Amniotic stem cell (primary cell): ENCODE measurements at regions not wholly inside any gene's neighbourhood (a gene's known extent, or its start where the extent isn't known, plus 50 kb on each side); places are given as distances from the start of the nearest gene placed in this dataset.

Source experiments
- DNase-seq: peaks from one replicate; lab custom pipeline; 2025; lab: John Stamatoyannopoulos, UW

DNA sequence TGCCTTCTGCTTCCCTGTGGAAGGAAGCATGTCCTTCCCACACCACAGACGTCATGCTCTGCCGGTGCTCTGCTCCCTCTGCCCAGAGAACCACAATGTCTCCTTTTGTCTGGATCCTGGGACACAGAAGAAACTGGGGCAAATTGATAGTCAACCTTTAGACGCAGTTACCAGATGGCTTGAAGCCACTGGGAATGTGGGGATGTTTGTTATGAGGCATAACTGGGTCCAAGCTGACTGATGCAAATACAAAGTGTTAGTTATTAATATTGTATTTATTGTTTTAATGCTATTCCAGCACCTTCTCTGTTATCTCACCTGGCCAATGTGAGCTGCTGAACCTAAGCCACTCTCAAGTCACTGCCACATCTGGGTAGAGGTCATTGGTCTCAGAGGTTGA, 322.2 kb downstream of the SHANK2 start:
- no peak for DNase-seq

DNA sequence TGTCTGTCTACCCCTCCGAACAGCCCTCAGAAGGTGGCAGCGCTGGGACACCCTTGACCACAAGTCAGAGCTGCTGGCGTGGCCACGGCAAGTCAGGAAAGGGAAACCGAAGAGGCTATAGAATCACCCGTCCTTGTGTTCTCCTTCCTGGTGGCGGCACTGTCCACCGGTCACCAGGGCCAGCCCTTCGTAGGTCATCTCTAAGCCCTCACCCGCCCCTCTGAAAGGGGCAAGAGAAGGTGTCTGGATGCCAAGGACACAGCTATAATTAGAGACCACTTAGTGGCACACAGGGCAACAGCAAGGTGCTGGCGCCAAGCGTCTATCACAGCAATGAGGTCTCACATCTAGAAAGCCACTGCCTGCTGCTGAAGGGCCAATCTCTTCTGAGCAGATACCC, 320.9 kb downstream of the SHANK2 start:
- DNase-seq, result no peak

DNA sequence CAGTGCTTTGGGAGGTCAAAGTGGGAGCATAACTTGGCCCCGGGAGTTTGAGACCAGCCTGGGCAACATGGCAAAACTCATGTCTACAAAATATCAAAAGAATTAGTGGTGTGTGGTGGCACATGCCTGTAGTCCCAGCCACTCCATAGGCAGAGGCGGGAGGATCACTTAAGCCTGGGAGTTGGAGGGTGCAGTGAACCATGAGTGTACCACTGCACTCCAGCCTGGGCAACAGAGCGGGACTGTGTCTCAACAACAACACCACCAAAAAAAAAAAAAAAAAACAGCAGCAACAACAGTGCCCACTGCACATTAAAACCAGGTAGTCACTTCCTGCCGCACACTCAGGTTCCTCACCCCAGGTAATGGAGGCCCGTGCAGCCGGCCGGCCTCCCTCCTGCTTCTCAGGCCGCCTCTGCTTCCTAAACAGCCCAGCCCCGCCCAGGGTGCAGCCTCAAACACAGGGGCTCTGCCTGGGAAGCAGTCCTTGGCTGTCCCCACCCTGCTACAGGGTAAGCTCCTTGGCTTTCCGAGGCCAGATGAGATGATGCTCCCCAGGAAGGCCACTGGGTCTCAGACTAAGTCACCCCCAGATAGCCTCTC, 318.3 kb downstream of the SHANK2 start:
- no peak for DNase-seq

DNA sequence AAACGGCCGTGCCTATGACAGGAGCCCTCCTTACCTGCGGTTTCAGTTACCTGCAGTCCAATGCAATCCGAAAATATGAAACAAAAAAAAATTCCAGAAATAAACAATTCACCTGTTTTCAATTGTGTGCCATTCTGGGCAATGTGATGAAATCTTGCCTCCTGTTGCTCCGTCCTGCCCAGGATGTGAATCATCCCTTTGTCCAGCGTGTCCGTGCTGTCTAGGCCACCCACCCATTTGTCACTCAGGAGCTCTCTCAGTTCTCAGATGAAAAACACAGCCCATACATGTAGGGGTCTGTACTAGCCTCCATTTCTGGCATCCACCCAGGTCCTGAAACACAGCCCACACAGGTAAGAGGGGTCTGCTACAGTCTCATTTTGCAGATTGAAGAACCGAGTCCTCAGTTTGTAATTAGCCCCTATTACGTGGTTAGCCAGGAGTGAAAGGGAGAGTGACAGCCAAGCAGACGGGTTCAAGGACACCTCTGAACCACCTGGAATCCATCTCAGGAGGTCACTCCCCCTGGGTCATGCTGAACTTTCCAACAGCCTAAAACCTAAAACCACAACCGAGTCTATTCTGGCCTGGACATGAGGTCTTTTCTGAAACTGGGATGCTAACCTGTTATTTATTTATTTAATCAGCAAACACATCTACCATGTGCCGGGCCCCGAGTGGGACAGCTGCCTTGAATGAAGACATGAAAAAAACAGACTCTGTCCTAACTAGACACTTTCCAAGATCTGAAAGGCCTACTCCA, 317.2 kb downstream of the SHANK2 start:
- no peak for DNase-seq

DNA sequence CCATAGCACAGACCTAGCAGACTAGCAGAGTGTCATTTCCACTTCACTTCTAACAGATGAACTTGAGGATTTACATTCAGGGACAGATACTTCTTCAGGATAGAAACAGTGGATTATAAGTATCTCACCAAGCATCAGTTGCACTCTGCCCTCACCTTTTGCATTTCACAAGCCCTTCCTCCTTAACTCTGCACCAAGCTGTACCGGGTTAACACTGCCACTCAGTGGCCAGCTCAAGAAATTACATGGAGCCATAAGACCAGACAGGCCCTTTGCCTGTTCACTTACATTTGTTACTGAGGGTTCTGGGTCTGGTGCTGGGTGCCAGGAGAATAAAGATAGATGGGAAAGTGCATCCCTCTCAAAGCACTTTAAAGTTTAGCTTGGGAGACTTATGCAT, 309.8 kb downstream of the SHANK2 start:
- DNase-seq, result no peak

DNA sequence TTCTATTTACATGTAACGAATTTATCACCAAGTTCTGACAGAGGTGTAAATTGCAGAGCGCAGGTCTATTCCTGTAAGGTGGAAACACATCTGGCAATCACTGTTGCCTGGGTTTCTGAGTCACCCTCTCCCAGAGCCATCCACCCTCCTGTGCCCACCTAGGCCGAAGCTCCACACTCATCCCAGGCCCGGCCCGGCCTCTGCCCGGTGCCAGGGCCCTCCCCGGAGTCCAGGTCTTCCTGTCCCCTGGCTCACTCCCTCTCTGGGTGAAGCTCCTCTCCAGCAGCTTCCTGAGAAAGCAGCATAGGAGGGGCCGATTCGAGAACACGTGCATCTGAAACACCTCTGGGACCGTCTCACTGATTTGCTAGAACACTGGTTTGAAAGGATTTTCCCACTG, 308.2 kb downstream of the SHANK2 start:
- DNase-seq, result no peak

DNA sequence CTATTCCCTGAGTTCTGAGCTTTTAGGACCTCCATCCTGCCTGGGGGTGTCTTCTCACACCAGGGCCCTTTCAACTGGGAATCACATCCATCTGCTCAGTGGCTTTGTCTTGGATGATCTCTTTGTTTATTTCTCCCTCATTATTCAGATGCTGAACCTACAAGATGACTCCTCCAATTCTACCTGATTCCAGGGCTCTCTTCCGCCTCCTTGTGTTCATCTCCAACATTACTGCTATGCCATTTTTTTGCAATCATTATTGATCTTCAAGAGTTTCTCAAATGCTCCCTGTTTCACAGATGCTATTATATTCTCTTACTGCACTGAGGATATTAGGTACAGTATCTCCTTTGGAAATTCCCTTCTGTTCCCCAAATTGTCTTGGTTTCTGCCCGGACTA, 307.7 kb downstream of the SHANK2 start:
- no peak for DNase-seq

DNA sequence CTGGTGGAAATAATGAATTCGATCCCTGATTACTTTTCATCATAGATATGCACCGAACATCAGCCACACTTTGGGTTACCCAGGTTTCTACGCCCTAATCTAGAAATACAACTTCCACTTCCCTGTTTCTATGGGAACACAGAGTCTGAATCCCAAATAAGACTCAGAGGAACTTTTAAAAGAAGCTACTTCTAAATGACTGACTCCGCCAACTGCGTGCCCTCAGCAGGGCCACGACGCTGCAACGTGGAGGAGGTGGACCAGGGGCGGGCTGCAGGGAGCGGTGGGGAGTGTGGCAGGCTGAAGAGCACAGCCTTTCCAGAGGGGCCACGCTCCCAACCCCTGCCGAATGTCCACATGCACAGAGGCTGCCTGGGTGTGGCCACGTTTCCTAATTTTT, 304.0 kb downstream of the SHANK2 start:
- DNase-seq, result no peak

DNA sequence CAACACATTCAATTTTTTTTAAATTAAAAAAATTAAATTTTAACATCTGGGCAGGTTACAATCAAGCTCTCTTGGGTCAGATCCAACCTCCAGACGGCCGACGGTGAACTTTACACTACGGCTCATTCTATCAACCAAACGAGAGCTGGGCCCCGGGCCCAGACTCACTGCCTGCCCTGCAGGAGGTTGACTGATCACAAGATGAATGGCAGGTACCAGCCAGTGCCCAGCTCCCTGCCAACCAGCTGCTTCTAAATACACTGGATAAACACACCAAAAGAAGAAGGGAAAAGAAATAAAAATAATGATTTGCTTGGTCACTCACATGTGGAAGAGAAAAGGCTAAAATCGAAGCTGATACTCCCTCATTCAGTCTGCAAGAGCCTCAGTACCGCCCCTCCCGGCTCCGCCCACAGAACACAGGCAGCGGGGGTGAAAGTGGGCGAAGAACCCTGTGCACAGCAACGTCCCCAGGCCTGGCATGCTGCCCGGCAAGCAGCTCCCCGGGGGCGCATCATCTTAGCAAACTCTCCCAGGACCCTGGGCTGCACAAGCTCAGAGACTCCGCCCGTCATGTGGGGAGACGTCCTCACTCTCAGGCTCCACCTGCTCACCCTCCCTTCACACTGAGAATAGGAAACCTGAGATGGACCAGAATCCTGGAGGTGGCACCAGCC, 303.4 kb downstream of the SHANK2 start:
- DNase-seq, result no peak

DNA sequence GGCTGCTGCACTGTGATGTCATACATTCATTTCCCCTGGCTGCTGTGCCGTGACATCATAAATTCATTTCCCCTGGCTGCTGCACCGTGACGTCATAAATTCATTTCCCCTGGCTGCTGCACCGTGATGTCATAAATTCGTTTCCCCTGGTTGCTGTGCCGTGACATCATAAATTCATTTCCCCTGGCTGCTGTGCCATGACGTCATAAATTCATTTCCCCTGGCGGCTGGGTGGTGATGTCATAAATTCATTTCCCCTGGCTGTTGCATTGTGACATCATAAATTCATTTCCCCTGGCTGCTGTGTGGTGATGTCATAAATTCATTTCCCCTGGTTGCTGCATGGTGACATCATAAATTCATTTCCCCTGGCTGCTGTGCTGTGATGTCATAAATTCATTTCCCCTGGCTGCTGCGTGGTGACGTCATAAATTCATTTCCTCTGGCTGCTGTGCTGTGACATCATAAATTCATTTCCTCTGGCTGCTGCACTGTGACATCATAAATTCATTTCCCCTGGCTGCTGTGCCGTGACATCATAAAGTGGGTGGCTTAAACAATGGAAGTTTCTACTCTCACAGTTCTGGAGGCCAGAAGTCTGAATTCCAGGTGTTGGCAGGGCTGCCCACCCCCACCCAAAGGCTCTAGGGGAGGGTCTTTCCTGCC, 301.1 kb downstream of the SHANK2 start:
- DNase-seq, result no peak

DNA sequence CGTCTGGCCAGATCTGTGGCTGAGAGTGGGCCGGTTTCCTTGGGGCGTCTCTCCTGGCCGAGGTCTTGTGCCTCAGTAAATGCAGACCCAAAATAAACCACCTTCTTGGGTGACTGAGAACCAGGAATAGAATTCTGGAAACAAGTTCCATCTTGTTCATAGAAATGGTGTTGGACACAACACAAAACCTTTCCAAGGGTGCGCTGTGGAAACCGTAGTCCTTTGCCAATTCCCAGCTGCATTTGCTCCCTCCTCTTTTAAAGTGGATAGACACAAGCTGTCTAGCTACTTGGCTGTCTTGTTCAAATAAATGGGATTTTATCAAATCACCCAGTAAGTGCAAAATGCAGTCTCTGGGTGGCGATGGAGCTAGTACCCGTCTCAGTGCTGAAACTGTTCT, 300.2 kb downstream of the SHANK2 start:
- DNase-seq, result no peak

DNA sequence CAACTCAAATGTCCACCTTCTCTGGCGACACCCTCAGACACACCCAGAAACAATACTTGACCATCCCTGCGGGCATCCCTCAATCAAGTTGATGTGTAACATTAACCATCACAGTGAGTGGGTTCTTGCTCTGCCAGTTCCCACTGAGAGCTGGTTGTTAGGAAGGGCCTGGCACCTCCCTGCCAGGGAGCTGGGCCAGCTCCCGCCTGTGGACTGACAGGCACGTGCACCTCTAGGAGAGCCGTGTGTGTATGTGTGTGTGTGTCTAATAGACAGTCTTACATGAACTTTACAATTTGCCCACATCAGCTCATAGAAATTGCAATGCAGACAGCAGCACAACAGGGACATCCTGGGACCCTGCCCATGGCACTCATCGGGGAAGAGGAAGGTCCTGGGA, 298.7 kb downstream of the SHANK2 start:
- no peak for DNase-seq

DNA sequence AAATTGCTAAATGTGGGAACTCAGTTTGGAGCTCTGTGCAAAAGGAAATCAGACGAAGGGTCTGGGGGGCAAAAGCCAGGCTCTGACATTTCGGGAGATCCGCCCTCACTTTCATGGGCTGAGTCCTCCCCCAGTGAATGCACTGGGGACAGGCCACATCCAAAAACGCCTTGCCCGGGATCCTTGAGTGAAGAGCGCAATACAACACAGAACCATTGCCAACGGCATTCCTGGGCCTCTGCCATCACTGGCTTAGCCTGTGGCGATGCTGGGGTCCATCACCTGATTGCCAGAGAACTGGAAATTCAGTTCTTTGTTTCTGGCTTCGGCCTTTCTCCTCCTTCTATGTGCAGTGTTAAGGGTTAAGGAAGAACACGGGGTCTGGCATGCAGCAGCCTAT, 297.9 kb downstream of the SHANK2 start:
- no peak for DNase-seq
